ENCODE measurements at regions not wholly inside any gene's neighbourhood (a gene's known extent, or its start where the extent isn't known, plus 50 kb on each side); places are given as distances from the start of the nearest gene placed in this dataset.

DNA sequence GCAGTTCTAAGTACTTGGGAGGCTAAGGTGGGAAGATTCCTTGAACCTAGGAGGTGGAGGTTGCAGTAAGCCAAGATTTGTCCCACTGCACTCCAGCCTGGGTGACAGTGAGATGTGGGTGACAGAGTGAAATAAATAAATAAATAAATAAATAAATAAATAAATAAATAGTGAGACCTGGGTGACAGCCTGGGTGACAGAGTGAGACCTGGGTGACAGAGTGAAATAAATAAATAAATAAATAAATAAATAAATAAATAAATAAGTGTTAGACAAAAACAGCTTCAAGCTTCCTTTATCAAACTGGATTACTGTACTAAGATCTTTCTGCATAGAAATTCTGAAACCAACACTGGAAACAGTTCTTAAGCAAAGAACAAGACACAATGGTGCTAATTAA lies 71.8 kb upstream of the BMP2K start (continued):
- no peak for TF ChIP-seq KLF9 (tag by site-specific recombination; IDR thresholded peaks at IDR 0.05; ENCODE audit: low read depth)
- TF ChIP-seq EGR2 (tag by site-specific recombination; IDR thresholded peaks at IDR 0.05; ENCODE audit: low read depth), result no peak
- TF ChIP-seq, protein P1, sequence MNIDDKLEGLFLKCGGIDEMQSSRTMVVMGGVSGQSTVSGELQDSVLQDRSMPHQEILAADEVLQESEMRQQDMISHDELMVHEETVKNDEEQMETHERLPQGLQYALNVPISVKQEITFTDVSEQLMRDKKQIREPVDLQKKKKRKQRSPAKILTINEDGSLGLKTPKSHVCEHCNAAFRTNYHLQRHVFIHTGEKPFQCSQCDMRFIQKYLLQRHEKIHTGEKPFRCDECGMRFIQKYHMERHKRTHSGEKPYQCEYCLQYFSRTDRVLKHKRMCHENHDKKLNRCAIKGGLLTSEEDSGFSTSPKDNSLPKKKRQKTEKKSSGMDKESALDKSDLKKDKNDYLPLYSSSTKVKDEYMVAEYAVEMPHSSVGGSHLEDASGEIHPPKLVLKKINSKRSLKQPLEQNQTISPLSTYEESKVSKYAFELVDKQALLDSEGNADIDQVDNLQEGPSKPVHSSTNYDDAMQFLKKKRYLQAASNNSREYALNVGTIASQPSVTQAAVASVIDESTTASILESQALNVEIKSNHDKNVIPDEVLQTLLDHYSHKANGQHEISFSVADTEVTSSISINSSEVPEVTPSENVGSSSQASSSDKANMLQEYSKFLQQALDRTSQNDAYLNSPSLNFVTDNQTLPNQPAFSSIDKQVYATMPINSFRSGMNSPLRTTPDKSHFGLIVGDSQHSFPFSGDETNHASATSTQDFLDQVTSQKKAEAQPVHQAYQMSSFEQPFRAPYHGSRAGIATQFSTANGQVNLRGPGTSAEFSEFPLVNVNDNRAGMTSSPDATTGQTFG (tag by site-specific recombination; IDR thresholded peaks at IDR 0.05; ENCODE audit: borderline replicate concordance), result no peak
- TF ChIP-seq ZNF837 (tag by site-specific recombination; IDR thresholded peaks at IDR 0.05), result no peak
- TF ChIP-seq GFI1B (tag by site-specific recombination; IDR thresholded peaks at IDR 0.05), result peak; percentile 68; the same call in 1 of the 2 replicates
- TF ChIP-seq, protein P2, sequence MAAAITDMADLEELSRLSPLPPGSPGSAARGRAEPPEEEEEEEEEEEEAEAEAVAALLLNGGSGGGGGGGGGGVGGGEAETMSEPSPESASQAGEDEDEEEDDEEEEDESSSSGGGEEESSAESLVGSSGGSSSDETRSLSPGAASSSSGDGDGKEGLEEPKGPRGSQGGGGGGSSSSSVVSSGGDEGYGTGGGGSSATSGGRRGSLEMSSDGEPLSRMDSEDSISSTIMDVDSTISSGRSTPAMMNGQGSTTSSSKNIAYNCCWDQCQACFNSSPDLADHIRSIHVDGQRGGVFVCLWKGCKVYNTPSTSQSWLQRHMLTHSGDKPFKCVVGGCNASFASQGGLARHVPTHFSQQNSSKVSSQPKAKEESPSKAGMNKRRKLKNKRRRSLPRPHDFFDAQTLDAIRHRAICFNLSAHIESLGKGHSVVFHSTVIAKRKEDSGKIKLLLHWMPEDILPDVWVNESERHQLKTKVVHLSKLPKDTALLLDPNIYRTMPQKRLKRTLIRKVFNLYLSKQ (tag by site-specific recombination; IDR thresholded peaks at IDR 0.05; ENCODE audit: borderline replicate concordance), result 0 out of 2 replicates have a peak, but pooled peaks have one; percentile 71
- TF ChIP-seq ZNF239 (tag by site-specific recombination; IDR thresholded peaks at IDR 0.05), result no peak
- TF ChIP-seq SP3 (tag by site-specific recombination; IDR thresholded peaks at IDR 0.05), result 0 out of 2 replicates have a peak, but pooled peaks have one; percentile 31
- TF ChIP-seq, protein P3, sequence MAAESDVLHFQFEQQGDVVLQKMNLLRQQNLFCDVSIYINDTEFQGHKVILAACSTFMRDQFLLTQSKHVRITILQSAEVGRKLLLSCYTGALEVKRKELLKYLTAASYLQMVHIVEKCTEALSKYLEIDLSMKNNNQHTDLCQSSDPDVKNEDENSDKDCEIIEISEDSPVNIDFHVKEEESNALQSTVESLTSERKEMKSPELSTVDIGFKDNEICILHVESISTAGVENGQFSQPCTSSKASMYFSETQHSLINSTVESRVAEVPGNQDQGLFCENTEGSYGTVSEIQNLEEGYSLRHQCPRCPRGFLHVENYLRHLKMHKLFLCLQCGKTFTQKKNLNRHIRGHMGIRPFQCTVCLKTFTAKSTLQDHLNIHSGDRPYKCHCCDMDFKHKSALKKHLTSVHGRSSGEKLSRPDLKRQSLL (tag by site-specific recombination; IDR thresholded peaks at IDR 0.05), result no peak
- peak; percentile 65; the same call in 1 of the 2 replicates for TF ChIP-seq ZBTB21 (tag by site-specific recombination; IDR thresholded peaks at IDR 0.05)
- TF ChIP-seq, protein P4, sequence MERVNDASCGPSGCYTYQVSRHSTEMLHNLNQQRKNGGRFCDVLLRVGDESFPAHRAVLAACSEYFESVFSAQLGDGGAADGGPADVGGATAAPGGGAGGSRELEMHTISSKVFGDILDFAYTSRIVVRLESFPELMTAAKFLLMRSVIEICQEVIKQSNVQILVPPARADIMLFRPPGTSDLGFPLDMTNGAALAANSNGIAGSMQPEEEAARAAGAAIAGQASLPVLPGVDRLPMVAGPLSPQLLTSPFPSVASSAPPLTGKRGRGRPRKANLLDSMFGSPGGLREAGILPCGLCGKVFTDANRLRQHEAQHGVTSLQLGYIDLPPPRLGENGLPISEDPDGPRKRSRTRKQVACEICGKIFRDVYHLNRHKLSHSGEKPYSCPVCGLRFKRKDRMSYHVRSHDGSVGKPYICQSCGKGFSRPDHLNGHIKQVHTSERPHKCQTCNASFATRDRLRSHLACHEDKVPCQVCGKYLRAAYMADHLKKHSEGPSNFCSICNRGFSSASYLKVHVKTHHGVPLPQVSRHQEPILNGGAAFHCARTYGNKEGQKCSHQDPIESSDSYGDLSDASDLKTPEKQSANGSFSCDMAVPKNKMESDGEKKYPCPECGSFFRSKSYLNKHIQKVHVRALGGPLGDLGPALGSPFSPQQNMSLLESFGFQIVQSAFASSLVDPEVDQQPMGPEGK (tag by site-specific recombination; IDR thresholded peaks at IDR 0.05), result no peak
- no peak for TF ChIP-seq ZNF585B (tag by site-specific recombination; IDR thresholded peaks at IDR 0.05)
- no peak for TF ChIP-seq TCF7L2 (IDR thresholded peaks at IDR 0.05; ENCODE audit: borderline replicate concordance, low read depth, low read length)
- TF ChIP-seq ZNF404 (tag by site-specific recombination; IDR thresholded peaks at IDR 0.05), result peak; percentile 72; the same call in 1 of the 2 replicates
- no peak for TF ChIP-seq ZNF777 (tag by site-specific recombination; IDR thresholded peaks at IDR 0.05; ENCODE audit: borderline replicate concordance)
- TF ChIP-seq SCRT2 (tag by site-specific recombination; IDR thresholded peaks at IDR 0.05), result no peak
- no peak for TF ChIP-seq ZBTB17 (tag by site-specific recombination; IDR thresholded peaks at IDR 0.05)
- TF ChIP-seq ZNF768 (tag by site-specific recombination; IDR thresholded peaks at IDR 0.05), result no peak
- TF ChIP-seq ZBTB20 (tag by site-specific recombination; IDR thresholded peaks at IDR 0.05), result no peak
- no peak for TF ChIP-seq ZNF514 (tag by site-specific recombination; IDR thresholded peaks at IDR 0.05)
- TF ChIP-seq ZNF701 (tag by site-specific recombination; IDR thresholded peaks at IDR 0.05), result no peak
- no peak for TF ChIP-seq ZNF146 (tag by site-specific recombination; IDR thresholded peaks at IDR 0.05)
- no peak for TF ChIP-seq HOXD13 (CRISPR knock-in tag; IDR thresholded peaks at IDR 0.05; ENCODE audit: borderline replicate concordance)
- TF ChIP-seq, protein P5, sequence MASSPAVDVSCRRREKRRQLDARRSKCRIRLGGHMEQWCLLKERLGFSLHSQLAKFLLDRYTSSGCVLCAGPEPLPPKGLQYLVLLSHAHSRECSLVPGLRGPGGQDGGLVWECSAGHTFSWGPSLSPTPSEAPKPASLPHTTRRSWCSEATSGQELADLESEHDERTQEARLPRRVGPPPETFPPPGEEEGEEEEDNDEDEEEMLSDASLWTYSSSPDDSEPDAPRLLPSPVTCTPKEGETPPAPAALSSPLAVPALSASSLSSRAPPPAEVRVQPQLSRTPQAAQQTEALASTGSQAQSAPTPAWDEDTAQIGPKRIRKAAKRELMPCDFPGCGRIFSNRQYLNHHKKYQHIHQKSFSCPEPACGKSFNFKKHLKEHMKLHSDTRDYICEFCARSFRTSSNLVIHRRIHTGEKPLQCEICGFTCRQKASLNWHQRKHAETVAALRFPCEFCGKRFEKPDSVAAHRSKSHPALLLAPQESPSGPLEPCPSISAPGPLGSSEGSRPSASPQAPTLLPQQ (tag by site-specific recombination; IDR thresholded peaks at IDR 0.05), result no peak
- no peak for TF ChIP-seq ZNF776 (tag by site-specific recombination; IDR thresholded peaks at IDR 0.05; ENCODE audit: borderline replicate concordance)
- TF ChIP-seq ZNF791 (tag by site-specific recombination; IDR thresholded peaks at IDR 0.05), result peak; percentile 21; the same call in 1 of the 2 replicates
- TF ChIP-seq ZSCAN30 (tag by site-specific recombination; IDR thresholded peaks at IDR 0.05), result no peak
- TF ChIP-seq SP2 (tag by site-specific recombination; IDR thresholded peaks at IDR 0.05), result no peak
- TF ChIP-seq ZFP3 (tag by site-specific recombination; IDR thresholded peaks at IDR 0.05; ENCODE audit: low read depth), result peak; percentile 55; the same call in 1 of the 2 replicates
- TF ChIP-seq KLF1 (tag by site-specific recombination; IDR thresholded peaks at IDR 0.05), result no peak
- no peak for TF ChIP-seq FEZF1 (tag by site-specific recombination; IDR thresholded peaks at IDR 0.05)
- TF ChIP-seq ZNF623 (tag by site-specific recombination; IDR thresholded peaks at IDR 0.05), result peak; percentile 76
- TF ChIP-seq, protein P6, sequence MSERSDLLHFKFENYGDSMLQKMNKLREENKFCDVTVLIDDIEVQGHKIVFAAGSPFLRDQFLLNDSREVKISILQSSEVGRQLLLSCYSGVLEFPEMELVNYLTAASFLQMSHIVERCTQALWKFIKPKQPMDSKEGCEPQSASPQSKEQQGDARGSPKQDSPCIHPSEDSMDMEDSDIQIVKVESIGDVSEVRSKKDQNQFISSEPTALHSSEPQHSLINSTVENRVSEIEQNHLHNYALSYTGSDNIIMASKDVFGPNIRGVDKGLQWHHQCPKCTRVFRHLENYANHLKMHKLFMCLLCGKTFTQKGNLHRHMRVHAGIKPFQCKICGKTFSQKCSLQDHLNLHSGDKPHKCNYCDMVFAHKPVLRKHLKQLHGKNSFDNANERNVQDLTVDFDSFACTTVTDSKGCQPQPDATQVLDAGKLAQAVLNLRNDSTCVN (tag by site-specific recombination; optimal IDR thresholded peaks at IDR 0.05), result no peak
